ENCODE measurements at regions not wholly inside any gene's neighbourhood (a gene's known extent, or its start where the extent isn't known, plus 50 kb on each side); places are given as distances from the start of the nearest gene placed in this dataset.
A peak's percentile ranks its signal among the peaks of the same experiment; 100 is the strongest.

DNA sequence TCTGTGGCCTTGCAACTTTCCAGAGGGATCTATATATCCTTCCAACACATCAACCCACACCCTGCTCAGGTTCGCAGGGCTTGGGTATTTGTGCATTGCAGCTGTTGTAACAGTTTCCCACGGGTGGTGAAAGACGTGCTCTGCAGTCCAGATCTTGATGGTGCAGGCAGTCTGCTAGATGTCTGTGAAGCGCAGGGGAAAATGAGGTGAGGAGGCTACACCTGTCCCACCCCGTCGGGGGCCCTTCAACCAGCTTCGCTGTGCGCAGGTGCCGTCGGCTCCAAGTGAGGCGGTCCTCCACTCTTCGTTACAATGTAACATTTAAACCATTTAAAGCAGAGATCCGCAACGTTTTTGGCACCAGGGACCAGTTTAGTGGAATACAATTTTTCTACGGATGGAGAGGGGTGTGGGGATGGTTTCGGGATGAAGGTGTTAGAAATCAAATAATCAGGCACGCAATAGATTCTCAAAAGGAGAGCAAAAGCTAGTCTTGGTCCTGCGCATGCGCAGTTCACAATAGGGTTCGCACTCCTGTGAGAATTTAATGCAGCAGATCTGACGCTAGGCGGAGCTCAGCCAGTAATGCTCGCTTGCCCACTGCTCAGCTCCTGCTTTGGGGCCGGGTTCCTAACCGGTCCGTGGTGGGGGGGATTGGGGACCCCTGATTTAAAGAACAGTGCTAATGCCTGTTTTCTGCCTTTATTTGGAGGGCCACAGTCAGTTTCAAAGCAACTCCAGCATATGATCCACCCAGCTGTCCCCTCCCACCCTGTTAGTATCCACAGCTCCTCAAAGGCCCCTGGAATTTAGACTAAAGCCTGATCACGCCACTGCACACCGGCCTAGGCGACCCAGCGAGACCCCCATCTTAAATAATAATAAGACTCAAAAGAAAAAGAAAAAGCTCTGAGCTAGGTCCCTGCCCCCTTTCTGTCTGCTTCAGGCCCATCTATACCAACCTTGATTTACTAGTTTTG is 97.1 kb upstream of the SELENOP start:
- TF ChIP-seq, protein P1, sequence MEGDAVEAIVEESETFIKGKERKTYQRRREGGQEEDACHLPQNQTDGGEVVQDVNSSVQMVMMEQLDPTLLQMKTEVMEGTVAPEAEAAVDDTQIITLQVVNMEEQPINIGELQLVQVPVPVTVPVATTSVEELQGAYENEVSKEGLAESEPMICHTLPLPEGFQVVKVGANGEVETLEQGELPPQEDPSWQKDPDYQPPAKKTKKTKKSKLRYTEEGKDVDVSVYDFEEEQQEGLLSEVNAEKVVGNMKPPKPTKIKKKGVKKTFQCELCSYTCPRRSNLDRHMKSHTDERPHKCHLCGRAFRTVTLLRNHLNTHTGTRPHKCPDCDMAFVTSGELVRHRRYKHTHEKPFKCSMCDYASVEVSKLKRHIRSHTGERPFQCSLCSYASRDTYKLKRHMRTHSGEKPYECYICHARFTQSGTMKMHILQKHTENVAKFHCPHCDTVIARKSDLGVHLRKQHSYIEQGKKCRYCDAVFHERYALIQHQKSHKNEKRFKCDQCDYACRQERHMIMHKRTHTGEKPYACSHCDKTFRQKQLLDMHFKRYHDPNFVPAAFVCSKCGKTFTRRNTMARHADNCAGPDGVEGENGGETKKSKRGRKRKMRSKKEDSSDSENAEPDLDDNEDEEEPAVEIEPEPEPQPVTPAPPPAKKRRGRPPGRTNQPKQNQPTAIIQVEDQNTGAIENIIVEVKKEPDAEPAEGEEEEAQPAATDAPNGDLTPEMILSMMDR (IDR thresholded peaks at IDR 0.05; ENCODE audit: low read depth, low read length, poor library complexity, severe bottlenecking) = peak; percentile 84
- 0 out of 2 replicates have a peak, but pooled peaks have one; percentile 65 for TF ChIP-seq EZH2phosphoT487 (IDR thresholded peaks at IDR 0.05; ENCODE audit: borderline replicate concordance, low read length)

All from DOHH2 (cell line).